HAP-1 (cell line): ENCODE measurements at regions not wholly inside any gene's neighbourhood (a gene's known extent, or its start where the extent isn't known, plus 50 kb on each side); places are given as distances from the start of the nearest gene placed in this dataset.
"Not testable (repeated sequence)": the region's sequence is repeated elsewhere in the genome, so short reads cannot be mapped to it uniquely, and the experiment has no call there.

Experiments used
- DNase-seq, 2 experiments: peaks; one replicate each; pipeline ENCODE4 v3.0.0-alpha.2; 2016 to 2020; ENCODE audit warnings: low spot score in 2 of 2
- H3K27me3 ChIP-seq: fragments of 250-450 bp; sonication (Bioruptor Pico); 2 replicates; pipeline ENCODE4 v1.5.1; 2020; ENCODE audit warnings: low read depth, mild to moderate bottlenecking, moderate library complexity
- H3K36me3 ChIP-seq: fragments of 250-450 bp; sonication (Bioruptor Pico); replicated peaks from 2 replicates; pipeline ENCODE4 v1.5.1; 2020; ENCODE audit warnings: mild to moderate bottlenecking
- H3K4me1 ChIP-seq: fragments of 250-450 bp; sonication (Bioruptor Pico); 2 replicates; pipeline ENCODE4 v1.5.1; 2020; ENCODE audit warnings: mild to moderate bottlenecking
- H3K4me3 ChIP-seq: fragments of 250-450 bp; sonication (Bioruptor Pico); 2 replicates; pipeline ENCODE4 v1.5.1; 2020; ENCODE audit warnings: mild to moderate bottlenecking, moderate library complexity
- H3K9me3 ChIP-seq: fragments of 250-450 bp; sonication (Bioruptor Pico); 2 replicates; pipeline ENCODE4 v1.5.1; 2020; ENCODE audit warnings: mild to moderate bottlenecking, moderate library complexity
- in situ Hi-C: fragments of 300-500 bp; cut with MboI; formaldehyde crosslinking; loops from 3 replicates; pipeline ENCODE4 v1.14.3; 2020; ENCODE audit warnings: low sequenced_read_pairs, inconsistent platforms, mixed read lengths

DNA sequence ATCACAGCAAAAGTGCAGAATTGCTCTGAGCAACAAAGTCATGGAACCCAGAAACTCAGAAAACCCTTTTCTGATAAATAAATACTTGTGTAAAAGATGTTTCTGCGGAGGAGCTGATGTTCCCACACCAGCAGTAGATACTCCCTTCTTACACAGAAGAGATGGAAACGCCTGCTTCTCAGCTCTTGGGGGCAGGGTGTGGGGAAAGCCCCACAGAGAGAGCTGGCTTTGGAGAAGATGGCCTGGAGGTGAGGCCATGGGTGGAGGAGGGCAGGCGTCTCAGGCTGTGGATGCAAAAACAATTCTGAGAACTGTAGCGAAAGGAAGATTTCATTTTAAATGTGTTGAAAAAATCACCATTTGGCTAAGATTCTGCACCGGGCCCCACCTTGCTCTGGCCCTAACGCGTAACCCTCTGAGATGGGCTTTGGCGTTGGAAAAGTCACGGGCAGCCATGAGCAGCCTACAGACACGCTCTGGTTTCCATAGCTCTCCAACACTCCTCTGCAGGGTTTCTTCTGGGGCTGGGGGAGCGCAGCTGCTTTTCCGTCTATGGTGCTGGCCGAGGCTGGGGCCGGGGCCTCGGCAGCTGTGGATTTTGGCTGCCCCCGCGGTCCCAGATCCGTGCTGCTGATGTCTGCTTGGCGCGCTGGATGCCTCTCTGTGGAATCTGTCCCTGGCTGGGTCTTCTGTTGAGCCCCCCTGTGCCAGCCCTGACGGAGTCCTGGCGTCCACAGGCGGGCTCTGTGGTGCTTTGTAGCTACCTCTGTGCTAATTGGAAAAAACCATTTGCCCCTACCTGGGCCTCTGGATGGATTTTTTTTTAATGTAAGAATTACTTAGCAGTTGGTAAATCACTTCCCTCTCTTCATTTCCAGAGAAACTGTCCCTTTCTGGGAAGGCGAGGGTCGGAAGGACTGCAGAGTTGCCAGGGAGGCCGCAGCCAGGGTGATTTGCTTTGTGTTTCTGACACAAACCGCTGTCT is 200.9 kb downstream of the BANP start:
- H3K4me1 ChIP-seq, DNase-seq, H3K4me3 ChIP-seq, H3K9me3 ChIP-seq, H3K36me3 ChIP-seq, in situ Hi-C loops, H3K27me3 ChIP-seq: not testable (repeated sequence)

DNA sequence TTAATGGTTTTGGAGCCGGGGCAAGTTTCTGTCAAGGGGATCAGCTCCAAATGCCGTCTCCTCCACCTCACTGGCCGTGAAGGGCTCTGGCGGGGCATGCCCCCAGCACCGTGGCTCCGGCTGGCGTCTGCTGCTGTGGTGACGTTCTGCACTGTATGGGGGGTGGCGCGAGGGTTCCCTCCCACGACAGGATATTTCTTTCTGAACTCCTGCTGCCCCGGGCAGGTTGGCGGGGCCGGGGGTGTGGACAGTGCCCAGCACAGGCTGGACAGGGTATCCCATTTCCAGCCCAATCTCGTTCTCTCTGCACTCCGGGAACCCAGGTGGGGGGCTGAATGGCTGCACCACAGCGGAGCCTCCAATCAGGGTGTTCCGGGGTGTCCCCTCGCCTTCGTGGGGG is 201.6 kb downstream of the BANP start:
- H3K9me3 ChIP-seq, H3K27me3 ChIP-seq, DNase-seq, H3K4me1 ChIP-seq, H3K36me3 ChIP-seq, H3K4me3 ChIP-seq, in situ Hi-C loops: not testable (repeated sequence)

DNA sequence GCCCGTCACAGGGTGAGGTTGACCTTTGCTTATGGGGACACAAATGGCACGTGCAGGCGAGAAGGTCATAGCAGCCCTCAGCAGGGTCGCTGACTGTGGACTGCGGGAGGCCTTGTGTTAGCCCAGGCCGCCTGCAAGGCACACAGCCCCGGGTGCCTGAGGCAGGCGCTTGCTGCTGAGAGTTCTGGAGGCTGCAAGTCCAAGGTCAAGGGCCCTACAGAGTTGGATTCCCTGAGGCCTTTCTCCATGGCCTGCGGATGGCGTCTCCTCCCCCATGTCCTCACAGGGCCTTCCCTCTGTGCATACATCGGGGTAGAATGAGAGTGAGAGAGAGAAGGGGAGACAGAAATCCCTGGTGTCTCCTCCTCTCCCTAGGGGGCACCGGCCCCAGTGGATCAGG is 202.3 kb downstream of the BANP start:
- DNase-seq, in situ Hi-C loops: not testable (repeated sequence)

DNA sequence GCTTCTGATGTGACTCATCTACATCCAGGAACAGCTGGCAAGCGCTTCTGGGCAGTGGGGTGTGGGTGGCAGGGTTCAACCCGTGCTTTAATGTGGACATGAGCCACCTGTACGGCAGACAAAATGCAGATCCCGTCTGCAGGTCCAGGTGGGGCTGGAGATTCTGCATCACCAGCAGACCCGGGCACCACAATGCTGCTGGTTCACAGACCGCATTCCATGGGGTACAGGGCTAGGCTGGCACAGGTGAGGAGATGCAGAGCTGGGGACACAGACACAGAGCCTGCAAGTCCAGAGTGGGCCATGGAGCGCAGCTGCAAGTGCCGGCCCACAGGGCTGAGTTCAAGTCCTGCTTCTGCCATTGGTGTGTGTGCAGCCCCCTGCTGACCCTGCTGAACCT is 203.7 kb downstream of the BANP start:
- H3K4me3 ChIP-seq, H3K9me3 ChIP-seq, in situ Hi-C loops, H3K4me1 ChIP-seq, H3K27me3 ChIP-seq, H3K36me3 ChIP-seq, DNase-seq: not testable (repeated sequence)

More for the DNA sequence above, 202.3 kb downstream of the BANP start:
- not testable (repeated sequence) for H3K4me1 ChIP-seq, H3K9me3 ChIP-seq, H3K36me3 ChIP-seq, H3K4me3 ChIP-seq, H3K27me3 ChIP-seq

DNA sequence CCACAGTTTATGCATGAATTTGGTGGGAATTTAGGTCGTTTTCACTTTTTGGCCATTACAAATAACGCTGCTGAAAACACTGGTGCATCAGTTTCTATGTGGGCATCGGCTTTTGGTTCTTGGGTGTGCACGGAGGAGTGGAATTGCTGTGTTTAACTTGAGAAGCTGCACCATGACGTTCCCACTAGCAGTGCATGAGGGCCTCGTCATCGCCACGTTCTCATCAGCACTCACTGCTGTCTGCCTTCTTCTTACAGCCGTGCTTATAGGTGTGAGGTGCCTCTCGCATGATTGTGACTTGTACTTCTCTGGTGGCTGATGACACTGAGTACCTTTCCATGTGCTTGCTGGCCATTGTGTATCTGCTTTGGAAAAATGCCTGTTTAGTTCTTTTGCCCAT is 204.4 kb downstream of the BANP start:
- DNase-seq, in situ Hi-C loops, H3K27me3 ChIP-seq, H3K36me3 ChIP-seq, H3K4me1 ChIP-seq, H3K9me3 ChIP-seq, H3K4me3 ChIP-seq: not testable (repeated sequence)

DNA sequence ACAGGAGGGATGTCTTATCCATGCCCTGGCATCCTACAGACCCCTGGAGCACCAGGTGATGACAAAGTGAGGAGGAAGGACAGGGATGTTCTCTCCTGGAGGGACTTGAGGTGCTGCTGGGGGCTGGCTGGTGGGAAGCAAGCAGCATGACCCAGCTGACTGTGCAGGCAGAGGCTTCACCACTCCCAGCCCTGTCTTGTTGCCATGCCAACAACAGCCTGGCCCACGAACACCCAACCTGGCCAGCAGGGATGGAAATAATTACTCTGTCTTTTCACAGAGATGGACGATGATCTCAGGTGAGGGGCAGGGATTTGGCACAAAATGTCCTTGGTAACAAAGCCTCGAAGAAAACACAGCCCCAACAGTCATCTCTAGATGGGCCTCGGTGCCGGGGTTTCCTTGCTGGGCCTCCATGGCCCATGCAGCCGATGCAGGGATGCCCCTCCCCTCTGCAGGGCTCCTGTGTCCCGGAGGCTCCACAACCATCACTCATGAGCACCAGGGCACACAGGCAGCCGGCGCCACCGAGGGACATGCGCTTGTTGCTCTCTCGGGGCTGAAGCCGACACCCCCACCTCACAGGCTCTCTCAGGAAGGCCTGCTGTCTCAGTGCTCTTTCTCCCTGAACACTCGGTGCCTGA is 205.5 kb downstream of the BANP start:
- in situ Hi-C loops, DNase-seq, H3K36me3 ChIP-seq, H3K27me3 ChIP-seq, H3K4me3 ChIP-seq, H3K4me1 ChIP-seq, H3K9me3 ChIP-seq: not testable (repeated sequence)

DNA sequence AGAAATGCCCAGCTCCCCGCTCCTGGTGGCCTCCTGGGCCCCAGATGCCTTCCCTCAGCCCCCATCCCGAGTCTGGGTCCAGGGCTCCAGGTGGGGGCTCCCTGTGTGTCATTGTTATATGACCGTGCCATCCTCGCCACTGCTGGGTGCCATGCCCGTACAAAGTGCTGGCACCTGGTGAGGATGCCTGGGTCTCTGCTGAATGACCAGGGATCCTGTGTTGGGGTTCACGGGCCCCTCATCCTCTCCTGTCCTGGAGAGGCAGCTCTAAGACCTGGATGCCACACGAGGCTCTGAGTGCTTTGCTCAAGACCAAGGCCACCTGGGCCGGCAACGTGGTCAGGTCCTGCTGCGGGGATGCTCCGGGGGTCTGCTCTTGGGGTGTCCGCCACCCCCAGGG is 206.5 kb downstream of the BANP start:
- DNase-seq, H3K36me3 ChIP-seq, in situ Hi-C loops, H3K9me3 ChIP-seq, H3K4me3 ChIP-seq, H3K4me1 ChIP-seq, H3K27me3 ChIP-seq: not testable (repeated sequence)

DNA sequence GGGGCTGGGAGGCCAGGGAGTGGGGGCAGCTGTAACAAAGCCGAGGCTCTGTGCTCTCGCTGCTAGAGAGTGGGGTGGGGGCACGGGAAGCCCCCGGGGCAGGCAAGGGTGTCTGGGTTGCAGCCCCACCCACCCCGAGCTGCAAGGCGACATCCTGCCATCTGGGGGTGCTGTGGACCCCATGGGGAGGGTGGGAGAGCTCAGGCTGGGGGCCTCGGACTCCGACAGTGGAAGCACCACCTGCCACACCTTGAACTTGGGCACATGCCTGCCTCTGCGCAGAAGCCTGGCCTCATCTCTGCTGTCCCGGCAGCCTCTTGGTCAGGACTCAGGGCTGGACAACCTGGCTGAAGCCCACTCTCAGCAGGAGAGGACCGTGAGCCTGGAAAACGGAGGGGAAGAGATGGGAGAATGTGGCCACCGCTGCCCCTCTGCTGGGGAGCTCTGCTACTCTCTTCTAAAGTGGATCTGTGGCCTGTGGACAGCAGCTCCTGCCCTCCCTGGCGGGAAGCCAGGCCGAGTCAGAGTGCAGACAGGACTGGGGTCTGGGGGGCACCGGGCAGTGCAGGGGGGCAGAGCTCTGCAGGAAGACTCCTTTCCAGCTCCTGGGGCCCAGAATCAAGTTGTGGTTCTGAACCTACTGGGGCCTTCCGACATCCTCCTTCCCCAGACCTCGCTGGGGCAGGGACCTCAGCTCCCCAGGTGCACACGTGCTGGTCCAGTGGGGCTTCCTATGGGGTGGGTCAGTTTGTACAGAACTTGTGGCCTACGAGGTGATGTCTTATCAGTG is 207.2 kb downstream of the BANP start:
- DNase-seq, H3K4me3 ChIP-seq, in situ Hi-C loops, H3K9me3 ChIP-seq, H3K4me1 ChIP-seq, H3K27me3 ChIP-seq, H3K36me3 ChIP-seq: not testable (repeated sequence)

DNA sequence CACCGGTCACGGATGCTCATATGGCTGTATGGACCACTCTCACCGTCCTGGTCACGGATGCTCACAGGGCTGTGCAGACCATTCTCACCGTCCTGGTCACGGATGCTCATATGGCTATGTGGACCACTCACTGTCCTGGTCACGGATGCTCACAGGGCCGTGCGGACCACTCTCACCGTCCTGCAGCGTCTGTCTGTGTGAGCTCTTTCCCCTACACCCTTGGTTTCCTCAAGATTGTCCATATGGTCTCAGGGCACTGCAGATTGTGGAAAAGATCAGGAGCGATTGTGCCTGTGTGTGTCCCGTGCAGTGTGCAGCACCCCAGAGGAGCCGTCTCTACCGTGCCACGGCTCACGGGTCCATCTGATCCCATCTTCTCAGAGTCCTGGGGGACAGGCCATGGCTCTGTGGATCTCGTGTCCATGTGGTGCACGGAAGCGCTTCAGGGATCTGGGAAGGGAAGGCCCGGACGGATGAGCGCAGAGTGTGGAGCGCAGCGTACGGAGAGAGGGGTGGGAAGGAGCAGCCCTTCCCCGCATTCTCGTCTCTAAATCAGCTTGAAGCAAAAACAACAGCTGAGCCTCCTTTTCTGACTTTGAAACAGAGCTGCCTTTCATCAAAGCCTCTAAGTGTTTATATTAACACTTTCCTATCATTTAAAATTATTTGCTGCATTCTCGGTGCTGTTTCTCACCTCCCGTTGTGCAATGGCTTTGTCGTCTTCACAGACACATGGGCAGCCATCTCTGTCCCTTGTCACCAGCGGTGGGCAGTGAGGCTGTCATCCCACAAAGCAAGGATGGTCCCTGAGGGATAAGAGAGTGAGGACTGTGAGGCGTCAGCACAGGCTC is 208.0 kb downstream of the BANP start:
- H3K9me3 ChIP-seq, H3K4me3 ChIP-seq, H3K36me3 ChIP-seq, H3K4me1 ChIP-seq, DNase-seq, H3K27me3 ChIP-seq, in situ Hi-C loops: not testable (repeated sequence)

DNA sequence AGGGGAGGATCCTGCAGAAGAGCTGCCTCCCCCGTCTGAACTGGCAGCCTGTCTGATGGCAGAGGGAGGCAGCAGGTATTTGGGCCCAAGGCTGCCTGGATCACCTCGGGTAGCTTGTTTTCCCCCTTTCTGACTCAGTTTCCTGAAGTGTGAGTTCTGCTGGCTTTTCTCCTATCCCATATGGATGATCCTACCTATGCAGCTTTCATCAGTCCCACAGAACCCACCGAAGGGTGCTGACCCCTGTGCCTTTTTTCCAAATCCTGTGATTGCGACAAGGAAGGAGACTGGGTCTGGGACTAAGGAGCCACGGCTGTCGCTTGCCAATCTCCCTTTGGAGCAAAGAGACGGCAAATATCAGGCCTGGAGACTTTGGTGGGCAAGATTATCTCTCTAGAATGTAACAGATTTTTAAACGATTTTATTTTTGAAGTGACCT is 208.7 kb downstream of the BANP start:
- H3K4me1 ChIP-seq, H3K27me3 ChIP-seq, H3K36me3 ChIP-seq, in situ Hi-C loops, H3K4me3 ChIP-seq, H3K9me3 ChIP-seq, DNase-seq: not testable (repeated sequence)

DNA sequence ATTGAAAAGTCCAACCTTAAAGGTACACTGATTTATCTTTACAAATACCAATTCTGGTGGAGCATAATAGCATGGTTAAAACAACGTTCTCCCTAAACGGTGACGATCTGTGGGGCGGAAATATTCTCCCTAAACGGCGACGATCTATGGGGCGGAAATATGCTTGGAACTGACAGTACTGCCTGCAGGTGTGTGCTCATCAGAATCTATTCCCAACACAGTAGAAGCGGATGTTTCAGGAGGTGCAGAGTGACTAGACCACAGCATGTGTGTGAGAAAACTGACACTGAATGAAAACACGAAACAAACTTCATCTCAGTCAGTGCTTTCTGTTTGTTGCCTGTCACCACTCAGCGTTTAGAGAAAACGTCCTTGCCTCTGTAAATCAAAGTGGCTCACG is 210.0 kb downstream of the BANP start:
- in situ Hi-C loops, result not testable (repeated sequence)

DNA sequence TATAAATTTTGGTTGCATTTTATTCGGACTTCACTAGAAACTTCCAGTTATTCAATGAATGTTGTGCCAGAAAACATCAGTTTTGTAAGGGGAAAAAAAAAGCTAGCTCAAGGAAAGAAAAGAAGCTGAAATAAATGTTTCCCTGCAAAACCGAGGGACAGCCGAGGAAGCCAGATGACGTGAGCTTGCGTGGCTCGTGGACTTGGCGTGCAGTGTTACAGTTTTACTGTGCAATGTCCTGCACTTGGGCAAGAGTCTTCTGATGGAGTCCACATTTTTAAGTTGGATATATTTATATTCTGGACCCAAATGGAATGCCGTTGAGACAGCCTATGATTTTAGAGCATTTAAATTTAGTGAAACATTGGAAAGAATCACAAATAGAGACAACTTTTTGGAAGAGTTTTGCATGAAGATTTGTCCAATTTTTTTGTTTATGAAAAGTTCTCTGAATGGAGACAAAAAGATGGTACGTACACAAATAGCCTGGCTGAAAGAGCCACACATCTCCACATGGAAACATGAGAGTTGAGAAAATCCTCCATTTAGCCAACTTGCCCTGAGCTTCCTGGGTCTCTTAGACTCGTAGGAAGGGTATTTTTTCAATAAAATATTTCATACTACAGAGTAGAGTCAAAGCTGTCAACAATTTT is 210.5 kb downstream of the BANP start:
- H3K36me3 ChIP-seq, in situ Hi-C loops, DNase-seq, H3K4me3 ChIP-seq, H3K9me3 ChIP-seq, H3K4me1 ChIP-seq, H3K27me3 ChIP-seq: not testable (repeated sequence)

More for the DNA sequence above, 210.0 kb downstream of the BANP start:
- not testable (repeated sequence) for DNase-seq, H3K36me3 ChIP-seq, H3K9me3 ChIP-seq, H3K27me3 ChIP-seq, H3K4me1 ChIP-seq, H3K4me3 ChIP-seq

DNA sequence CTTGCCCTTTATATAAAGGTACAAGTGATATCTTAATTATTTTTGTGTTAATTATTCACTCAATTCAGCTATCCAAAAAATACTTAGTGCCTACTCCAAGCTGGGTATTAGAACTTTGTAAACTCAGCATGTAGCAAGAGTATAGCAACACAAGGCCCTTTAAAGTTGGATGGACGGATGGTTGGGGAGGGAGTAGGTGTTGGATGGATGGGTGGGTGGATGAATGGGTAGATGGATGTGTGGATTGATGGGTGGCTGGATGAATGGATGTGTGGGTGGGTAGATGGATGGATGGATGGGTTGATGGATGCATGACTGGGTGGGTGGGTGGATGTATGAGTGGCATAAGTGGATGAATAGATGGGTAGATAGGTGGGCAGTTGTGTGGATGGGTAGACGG is 211.5 kb downstream of the BANP start:
- H3K4me1 ChIP-seq, DNase-seq, H3K36me3 ChIP-seq, H3K4me3 ChIP-seq, in situ Hi-C loops, H3K27me3 ChIP-seq, H3K9me3 ChIP-seq: not testable (repeated sequence)
